Activated CD4-positive, alpha-beta T cell treated with anti-CD3 and anti-CD28 coated beads, Interleukin-2, amount 50 U/mL, for 48 hours (primary cell): ENCODE measurements at regions not wholly inside any gene's neighbourhood (a gene's known extent, or its start where the extent isn't known, plus 50 kb on each side); places are given as distances from the start of the nearest gene placed in this dataset.

Experiments
- DNase-seq, 2 experiments: peaks; one replicate each; pipeline ENCODE4 v3.0.0-alpha.2; 2020

DNA sequence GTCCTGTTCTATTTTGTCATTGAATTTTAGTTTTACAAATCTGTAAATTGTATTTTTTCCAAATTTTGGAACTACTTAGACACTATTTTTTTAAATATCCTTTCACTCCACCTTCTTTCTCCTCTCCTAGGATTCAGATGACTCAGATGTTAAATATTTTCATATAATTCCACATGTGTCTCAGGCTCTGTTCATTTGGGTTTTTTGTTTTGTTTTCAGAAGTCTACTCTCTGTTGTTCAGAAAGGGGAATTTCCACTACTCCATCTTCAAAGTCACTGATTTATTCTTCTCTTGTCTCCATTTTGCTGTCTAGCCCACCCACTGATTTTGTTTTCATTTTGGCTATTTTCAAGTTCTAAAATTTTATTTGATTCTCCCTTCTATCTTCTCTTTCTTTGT, 264.0 kb upstream of the SLIT2 start:
- DNase-seq = no peak

GRCh38 chr4:19983072-19983471, 268.6 kb upstream of the SLIT2 start:
- no peak for DNase-seq

DNA sequence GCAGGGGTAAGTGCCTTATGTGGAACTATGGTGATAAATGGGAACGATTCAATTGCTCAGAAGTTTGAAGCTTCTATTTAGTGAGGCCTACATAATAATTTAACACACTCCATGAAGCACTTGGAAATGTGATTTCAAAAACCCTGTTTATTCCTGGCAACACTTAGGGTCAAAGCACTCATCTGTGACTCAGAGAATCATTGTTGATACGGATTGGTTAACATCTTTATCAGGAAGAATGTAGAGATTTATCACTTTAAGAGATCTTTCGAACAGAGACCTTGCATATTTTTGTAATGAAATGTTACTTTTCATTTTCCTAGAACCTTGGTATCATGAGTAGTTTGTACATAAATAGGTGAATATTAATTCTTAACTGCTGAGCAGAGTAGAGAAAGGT, 269.1 kb upstream of the SLIT2 start:
- no peak for DNase-seq

- no peak for DNase-seq
These were observed 279.9 kb upstream of the SLIT2 start for GRCh38 chr4:19971829-19972228.

DNA sequence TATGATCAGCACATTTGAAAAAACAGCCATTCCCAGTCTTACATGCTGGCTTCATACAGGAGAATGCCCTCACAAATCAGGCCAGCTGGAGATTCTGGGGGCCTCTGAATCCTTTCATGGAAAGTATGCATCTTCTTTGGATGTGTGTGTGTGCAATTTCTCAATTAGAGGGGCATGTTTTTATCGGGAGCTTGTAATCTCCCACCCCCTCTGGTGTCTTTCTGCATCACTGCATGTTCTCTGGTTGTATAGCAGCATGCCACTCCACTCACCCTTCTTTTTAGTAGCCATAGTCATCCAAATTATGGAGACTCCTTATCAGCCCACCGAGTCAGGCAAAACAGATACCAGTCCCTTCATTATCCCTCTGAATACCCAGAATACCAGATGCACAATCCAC, 282.2 kb upstream of the SLIT2 start:
- DNase-seq = no peak

DNA sequence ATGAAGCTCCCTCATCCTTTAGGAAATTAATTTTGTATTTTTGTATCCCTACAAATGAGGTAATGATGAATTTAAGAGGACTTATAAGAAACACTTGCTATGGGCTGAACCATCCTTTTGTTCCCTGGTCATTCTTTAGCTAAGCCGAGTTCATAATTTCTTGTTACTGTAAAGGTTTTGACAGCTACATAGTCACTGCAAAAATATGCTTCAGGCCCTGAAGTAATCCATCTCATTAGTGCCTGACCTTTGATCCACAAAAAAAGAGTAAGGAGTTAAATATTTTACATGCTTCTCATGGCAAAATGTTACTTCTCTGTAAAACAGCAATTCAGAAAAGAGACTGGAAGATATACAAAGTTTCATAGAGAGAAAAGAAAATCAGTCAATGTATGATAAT, 290.6 kb upstream of the SLIT2 start:
- DNase-seq = no peak

DNA sequence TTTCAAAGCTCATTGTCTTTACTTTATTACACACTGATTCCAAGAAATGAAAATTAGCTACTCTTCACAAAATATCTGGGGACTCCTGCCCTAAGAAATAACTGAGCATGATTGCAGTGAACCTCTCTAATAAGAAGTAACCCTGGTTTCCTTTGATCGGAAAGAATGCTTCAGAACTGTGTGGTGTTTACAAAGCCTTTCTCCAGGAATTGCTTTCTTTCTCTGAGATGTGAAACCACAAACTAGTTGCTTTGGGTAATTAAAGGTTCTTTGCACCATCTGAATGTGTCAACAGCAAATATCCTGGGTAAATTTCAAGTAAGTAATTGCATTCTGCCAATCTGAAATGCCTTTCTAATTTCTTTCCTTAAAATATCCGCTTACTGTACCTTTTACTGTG, 292.9 kb upstream of the SLIT2 start:
- no peak for DNase-seq

GRCh38 chr4:19947349-19947748, 304.4 kb upstream of the SLIT2 start:
- DNase-seq = no peak

GRCh38 chr4:19945979-19946380, 305.7 kb upstream of the SLIT2 start:
- no peak for DNase-seq

DNA sequence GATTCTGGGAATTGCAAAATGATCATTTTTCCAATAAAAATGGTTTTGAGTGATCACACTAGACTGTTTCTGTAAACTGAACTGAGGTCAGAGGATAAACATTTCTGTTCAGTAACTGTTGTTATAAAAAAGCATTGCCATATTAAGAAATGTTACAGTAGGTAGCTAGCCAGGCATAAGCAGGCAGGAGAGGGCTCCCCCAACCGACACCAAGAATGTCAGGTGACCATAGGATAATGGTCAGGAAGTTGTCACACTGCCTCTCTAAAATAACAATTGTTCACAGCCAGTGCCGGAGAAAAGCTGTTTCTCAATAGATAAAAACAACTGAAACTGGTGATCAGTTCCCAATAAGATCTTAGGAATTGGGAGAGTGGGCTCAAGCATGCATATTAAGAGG, 306.2 kb upstream of the SLIT2 start:
- DNase-seq = no peak

- DNase-seq = no peak
These were observed 306.9 kb upstream of the SLIT2 start for GRCh38 chr4:19944806-19945205.

- DNase-seq = no peak
These were observed 307.5 kb upstream of the SLIT2 start for GRCh38 chr4:19944251-19944650.

GRCh38 chr4:19941434-19941833, 310.3 kb upstream of the SLIT2 start:
- no peak for DNase-seq

DNA sequence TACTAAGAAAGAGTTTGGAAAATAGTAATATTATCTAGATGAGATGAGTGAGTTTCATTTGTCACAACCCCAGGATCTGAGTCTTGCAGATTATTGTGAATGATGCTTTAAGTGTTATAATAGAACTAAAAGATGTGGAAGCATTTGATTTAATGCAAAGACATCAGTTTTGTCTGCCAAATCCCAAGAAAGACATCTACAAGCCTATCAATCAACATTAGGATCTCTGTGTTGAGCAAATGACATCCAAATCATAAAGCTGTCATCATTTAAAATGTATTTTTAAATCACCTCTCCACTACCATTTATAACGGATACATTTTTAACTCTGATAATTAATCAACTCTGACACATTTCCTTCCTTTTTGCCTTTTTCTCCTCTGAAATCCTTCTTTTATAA, 310.8 kb upstream of the SLIT2 start:
- no peak for DNase-seq

GRCh38 chr4:19936476-19936875, 315.2 kb upstream of the SLIT2 start:
- DNase-seq = no peak

GRCh38 chr4:19930742-19931141, 321.0 kb upstream of the SLIT2 start:
- DNase-seq = no peak

- no peak for DNase-seq
These were observed 324.3 kb upstream of the SLIT2 start for GRCh38 chr4:19927381-19927780.

- no peak for DNase-seq
These were observed 326.2 kb upstream of the SLIT2 start for GRCh38 chr4:19925516-19925915.

GRCh38 chr4:19924761-19925160, 326.9 kb upstream of the SLIT2 start:
- no peak for DNase-seq

DNA sequence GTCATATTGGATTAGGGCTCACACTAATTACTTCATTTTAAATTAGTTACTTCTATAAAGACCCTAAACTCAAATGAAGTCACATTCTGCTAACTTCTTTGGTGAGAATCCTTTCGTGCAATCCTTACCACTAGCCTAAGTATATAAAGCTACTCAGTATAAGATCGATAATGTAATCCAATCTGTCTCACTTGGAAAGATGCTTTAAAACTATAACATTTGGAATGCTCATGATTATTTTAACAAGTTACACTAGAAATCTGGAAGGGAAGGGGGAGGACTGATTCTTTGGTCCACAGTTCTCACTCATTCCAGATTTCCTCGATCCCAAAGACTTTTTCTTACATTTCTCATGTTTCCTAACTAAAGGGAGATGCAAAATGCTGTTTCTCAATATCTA, 336.4 kb upstream of the SLIT2 start:
- DNase-seq = no peak

GRCh38 chr4:19913650-19914049, 338.1 kb upstream of the SLIT2 start:
- DNase-seq = no peak

GRCh38 chr4:19910861-19911525, 340.7 kb upstream of the SLIT2 start:
- no peak for DNase-seq

GRCh38 chr4:19905024-19905423, 346.7 kb upstream of the SLIT2 start:
- no peak for DNase-seq

GRCh38 chr4:19888587-19888986, 363.1 kb upstream of the SLIT2 start:
- DNase-seq = no peak

- no peak for DNase-seq
These were observed 367.9 kb upstream of the SLIT2 start for GRCh38 chr4:19883841-19884240.

- DNase-seq = no peak
These were observed 371.5 kb upstream of the SLIT2 start for GRCh38 chr4:19880206-19880605.
